ENCODE measurements at regions not wholly inside any gene's neighbourhood (a gene's known extent, or its start where the extent isn't known, plus 50 kb on each side); places are given as distances from the start of the nearest gene placed in this dataset.

- CTCF ChIA-PET = no interaction called here
These were observed 161.7 kb downstream of the OLFM1 start for GRCh38 chr9:135249191-135249590.

GRCh38 chr9:135249711-135250110 lies 162.2 kb downstream of the OLFM1 start:
- H3K4me1 ChIP-seq (ENCODE audit: control extremely low read depth in 1 of 4, control insufficient read depth in 4 of 4, insufficient read depth in 4 of 4, low read length in 3 of 4) = no peaks in the 10 kb centered on the region
- 87% methylated on average over 4 of the region's 8 CpGs for whole genome bisulfite sequencing (ENCODE audit: insufficient coverage)
- ChIA-PET POLR2A (no interaction called here), CTCF (no interaction called here)
- peaks cover 0 to 68% (median 9%) of the 10 kb centered on the region in 5 experiments for H3K27me3 ChIP-seq (replicated peaks in 2 of 5; ENCODE audit: control insufficient read depth in 4 of 5, insufficient read depth in 5 of 5, low read length in 4 of 5)
- no peaks in the 10 kb centered on the region for H3K9me3 ChIP-seq (ENCODE audit: control extremely low read depth in 1 of 5, control insufficient read depth in 4 of 5, insufficient read depth in 2 of 5, low read depth in 1 of 5, low read length in 4 of 5)
- H3K27ac ChIP-seq (ENCODE audit: insufficient read depth in 1 of 2, low read depth in 1 of 2, low read length in 2 of 2, poor library complexity in 1 of 2, severe bottlenecking in 2 of 2) = no peak overlapping the region
- no peaks in the 10 kb centered on the region for H3K36me3 ChIP-seq (ENCODE audit: control insufficient read depth in 4 of 4, insufficient read depth in 4 of 4, low read length in 3 of 4)
- DNase-seq = no peak
- H3K4me3 ChIP-seq (ENCODE audit: control insufficient read depth in 1 of 7, extremely low read depth in 1 of 7, insufficient read depth in 4 of 7, low read depth in 2 of 7, low read length in 6 of 7) = no peak overlapping the region

More at GRCh38 chr9:135249191-135249590, 161.7 kb downstream of the OLFM1 start:
- Histone ChIP-seq H3K27ac (ENCODE audit: insufficient read depth in 1 of 2, low read depth in 1 of 2, low read length in 2 of 2, poor library complexity in 1 of 2, severe bottlenecking in 2 of 2) (no peak overlapping the region), H3K27me3 (replicated peaks in 2 of 5; ENCODE audit: control insufficient read depth in 4 of 5, insufficient read depth in 5 of 5, low read length in 4 of 5) (peaks cover 0 to 68% (median 10%) of the 10 kb centered on the region in 5 experiments), H3K36me3 (ENCODE audit: control insufficient read depth in 4 of 4, insufficient read depth in 4 of 4, low read length in 3 of 4) (no peaks in the 10 kb centered on the region), H3K4me3 (ENCODE audit: control insufficient read depth in 1 of 7, extremely low read depth in 1 of 7, insufficient read depth in 4 of 7, low read depth in 2 of 7, low read length in 6 of 7) (no peak overlapping the region), H3K4me1 (ENCODE audit: control extremely low read depth in 1 of 4, control insufficient read depth in 4 of 4, insufficient read depth in 4 of 4, low read length in 3 of 4) (peaks cover 0 to 4% (median 0%) of the 10 kb centered on the region in 4 experiments), H3K9me3 (ENCODE audit: control extremely low read depth in 1 of 5, control insufficient read depth in 4 of 5, insufficient read depth in 2 of 5, low read depth in 1 of 5, low read length in 4 of 5) (no peaks in the 10 kb centered on the region)
- 98% methylated on average over 9 of the region's 9 CpGs for WGBS (ENCODE audit: insufficient coverage)
- DNase-seq = no peak
- POLR2A ChIA-PET = no interaction called here

GRCh38 chr9:135251331-135251761 lies 163.9 kb downstream of the OLFM1 start:
- H3K9me3 ChIP-seq (ENCODE audit: control extremely low read depth in 1 of 5, control insufficient read depth in 4 of 5, insufficient read depth in 2 of 5, low read depth in 1 of 5, low read length in 4 of 5) = no peaks in the 10 kb centered on the region
- POLR2A ChIA-PET = no interaction called here
- no peaks in the 10 kb centered on the region for H3K36me3 ChIP-seq (ENCODE audit: control insufficient read depth in 4 of 4, insufficient read depth in 4 of 4, low read length in 3 of 4)
- WGBS (ENCODE audit: insufficient coverage) = 97% methylated on average over 5 of the region's 6 CpGs
- peaks cover 0 to 68% (median 6%) of the 10 kb centered on the region in 5 experiments for H3K27me3 ChIP-seq (replicated peaks in 2 of 5; ENCODE audit: control insufficient read depth in 4 of 5, insufficient read depth in 5 of 5, low read length in 4 of 5)
- H3K4me1 ChIP-seq (ENCODE audit: control extremely low read depth in 1 of 4, control insufficient read depth in 4 of 4, insufficient read depth in 4 of 4, low read length in 3 of 4) = no peaks in the 10 kb centered on the region
- no peak overlapping the region for H3K27ac ChIP-seq (ENCODE audit: insufficient read depth in 1 of 2, low read depth in 1 of 2, low read length in 2 of 2, poor library complexity in 1 of 2, severe bottlenecking in 2 of 2)
- CTCF ChIA-PET = no interaction called here
- H3K4me3 ChIP-seq (ENCODE audit: control insufficient read depth in 1 of 7, extremely low read depth in 1 of 7, insufficient read depth in 4 of 7, low read depth in 2 of 7, low read length in 6 of 7) = no peak overlapping the region
- DNase-seq = no peak

GRCh38 chr9:135251996-135252760 lies 164.7 kb downstream of the OLFM1 start:
- CTCF ChIA-PET = no interaction called here

GRCh38 chr9:135252980-135253304 lies 165.5 kb downstream of the OLFM1 start:
- DNase-seq = no peak
- H3K36me3 ChIP-seq (ENCODE audit: control insufficient read depth in 4 of 4, insufficient read depth in 4 of 4, low read length in 3 of 4) = no peaks in the 10 kb centered on the region
- ChIA-PET CTCF (no interaction called here), POLR2A (no interaction called here)
- 29% methylated on average over 9 of the region's 9 CpGs for WGBS (ENCODE audit: insufficient coverage)
- no peaks in the 10 kb centered on the region for H3K9me3 ChIP-seq (ENCODE audit: control extremely low read depth in 1 of 5, control insufficient read depth in 4 of 5, insufficient read depth in 2 of 5, low read depth in 1 of 5, low read length in 4 of 5)
- H3K27me3 ChIP-seq (replicated peaks in 2 of 5; ENCODE audit: control insufficient read depth in 4 of 5, insufficient read depth in 5 of 5, low read length in 4 of 5) = peaks cover 0 to 62% (median 6%) of the 10 kb centered on the region in 5 experiments
- H3K4me1 ChIP-seq (ENCODE audit: control extremely low read depth in 1 of 4, control insufficient read depth in 4 of 4, insufficient read depth in 4 of 4, low read length in 3 of 4) = no peaks in the 10 kb centered on the region
- H3K4me3 ChIP-seq (ENCODE audit: control insufficient read depth in 1 of 7, extremely low read depth in 1 of 7, insufficient read depth in 4 of 7, low read depth in 2 of 7, low read length in 6 of 7) = no peak overlapping the region
- no peak overlapping the region for H3K27ac ChIP-seq (ENCODE audit: insufficient read depth in 1 of 2, low read depth in 1 of 2, low read length in 2 of 2, poor library complexity in 1 of 2, severe bottlenecking in 2 of 2)

More at GRCh38 chr9:135251996-135252760, 164.7 kb downstream of the OLFM1 start:
- peaks cover 0 to 68% (median 6%) of the 10 kb centered on the region in 5 experiments for H3K27me3 ChIP-seq (replicated peaks in 2 of 5; ENCODE audit: control insufficient read depth in 4 of 5, insufficient read depth in 5 of 5, low read length in 4 of 5)
- H3K4me1 ChIP-seq (ENCODE audit: control extremely low read depth in 1 of 4, control insufficient read depth in 4 of 4, insufficient read depth in 4 of 4, low read length in 3 of 4) = no peaks in the 10 kb centered on the region
- WGBS (ENCODE audit: insufficient coverage) = 92% methylated on average over 26 of the region's 30 CpGs
- H3K4me3 ChIP-seq (ENCODE audit: control insufficient read depth in 1 of 7, extremely low read depth in 1 of 7, insufficient read depth in 4 of 7, low read depth in 2 of 7, low read length in 6 of 7) = no peak overlapping the region
- H3K27ac ChIP-seq (ENCODE audit: insufficient read depth in 1 of 2, low read depth in 1 of 2, low read length in 2 of 2, poor library complexity in 1 of 2, severe bottlenecking in 2 of 2) = no peak overlapping the region
- no peaks in the 10 kb centered on the region for H3K9me3 ChIP-seq (ENCODE audit: control extremely low read depth in 1 of 5, control insufficient read depth in 4 of 5, insufficient read depth in 2 of 5, low read depth in 1 of 5, low read length in 4 of 5)
- POLR2A ChIA-PET = no interaction called here
- no peak for DNase-seq
- no peaks in the 10 kb centered on the region for H3K36me3 ChIP-seq (ENCODE audit: control insufficient read depth in 4 of 4, insufficient read depth in 4 of 4, low read length in 3 of 4)

GRCh38 chr9:135253305-135254004 lies 166.0 kb downstream of the OLFM1 start:
- Histone ChIP-seq H3K27me3 (replicated peaks in 2 of 5; ENCODE audit: control insufficient read depth in 4 of 5, insufficient read depth in 5 of 5, low read length in 4 of 5) (peaks cover 0 to 62% (median 6%) of the 10 kb centered on the region in 5 experiments), H3K27ac (ENCODE audit: insufficient read depth in 1 of 2, low read depth in 1 of 2, low read length in 2 of 2, poor library complexity in 1 of 2, severe bottlenecking in 2 of 2) (no peak overlapping the region), H3K36me3 (ENCODE audit: control insufficient read depth in 4 of 4, insufficient read depth in 4 of 4, low read length in 3 of 4) (no peaks in the 10 kb centered on the region), H3K9me3 (ENCODE audit: control extremely low read depth in 1 of 5, control insufficient read depth in 4 of 5, insufficient read depth in 2 of 5, low read depth in 1 of 5, low read length in 4 of 5) (no peaks in the 10 kb centered on the region), H3K4me3 (ENCODE audit: control insufficient read depth in 1 of 7, extremely low read depth in 1 of 7, insufficient read depth in 4 of 7, low read depth in 2 of 7, low read length in 6 of 7) (no peak overlapping the region), H3K4me1 (ENCODE audit: control extremely low read depth in 1 of 4, control insufficient read depth in 4 of 4, insufficient read depth in 4 of 4, low read length in 3 of 4) (no peaks in the 10 kb centered on the region)
- peak; percentile 4 to 15 (median 13) for DNase-seq
- WGBS (ENCODE audit: insufficient coverage) = 25% methylated on average over 27 of the region's 31 CpGs
- ChIA-PET CTCF (interaction anchor here (0.7 to 1.1 kb wide), 2 partner anchors 10 to 60 kb away, joined by 3 read pairs; no protein-coding TSS in a partner anchor), POLR2A (no interaction called here)
